ENCODE measurements at regions not wholly inside any gene's neighbourhood (a gene's known extent, or its start where the extent isn't known, plus 50 kb on each side); places are given as distances from the start of the nearest gene placed in this dataset.

DNA sequence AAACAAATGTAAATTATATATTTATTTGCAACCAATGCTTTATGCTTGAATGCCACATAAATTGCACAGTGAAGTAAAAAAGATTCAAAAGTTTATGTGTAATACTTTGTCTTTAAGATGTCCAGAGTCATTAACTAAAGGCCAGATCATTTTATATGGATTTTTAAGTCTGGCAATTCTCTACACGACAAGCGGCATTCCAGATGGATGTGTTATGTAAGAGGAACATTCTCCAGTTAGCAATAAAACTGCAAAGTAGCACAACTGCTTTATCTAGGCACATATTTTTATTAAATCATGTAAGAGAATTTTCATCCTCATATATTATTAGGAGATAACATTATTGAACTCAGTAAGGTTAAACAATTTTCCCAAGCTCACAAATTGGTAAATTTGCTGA is 1717.7 kb upstream of the SEL1L start:
- ChIA-PET POLR2A (no interaction called here), CTCF (no interaction called here)
- Mint-ChIP-seq H3K4me3 (ENCODE audit: unreplicated experiment) (no peak overlapping the region), H3K4me1 (ENCODE audit: low read depth, unreplicated experiment) (no peaks in the 10 kb centered on the region), H3K9me3 (ENCODE audit: unreplicated experiment) (no peaks in the 10 kb centered on the region), H3K27ac (ENCODE audit: unreplicated experiment) (no peak overlapping the region), H3K36me3 (ENCODE audit: insufficient read depth, unreplicated experiment) (no peaks in the 10 kb centered on the region), H3K27me3 (ENCODE audit: insufficient read depth, unreplicated experiment) (no peaks in the 10 kb centered on the region)
- no peaks in the 10 kb centered on the region for H3K9me3 ChIP-seq
- no peaks in the 10 kb centered on the region for H3K27me3 ChIP-seq (replicated peaks; ENCODE audit: control insufficient read depth, insufficient read depth, low read length)
- no peak overlapping the region for H3K4me3 ChIP-seq (ENCODE audit: low read depth, low read length)
- intact Hi-C loops (cut with micrococcal nuclease; ENCODE audit: unreplicated experiment) = no loop called here
- no peaks in the 10 kb centered on the region for H3K36me3 ChIP-seq (ENCODE audit: control insufficient read depth, insufficient read depth, low read length)
- TF ChIP-seq, protein P1, sequence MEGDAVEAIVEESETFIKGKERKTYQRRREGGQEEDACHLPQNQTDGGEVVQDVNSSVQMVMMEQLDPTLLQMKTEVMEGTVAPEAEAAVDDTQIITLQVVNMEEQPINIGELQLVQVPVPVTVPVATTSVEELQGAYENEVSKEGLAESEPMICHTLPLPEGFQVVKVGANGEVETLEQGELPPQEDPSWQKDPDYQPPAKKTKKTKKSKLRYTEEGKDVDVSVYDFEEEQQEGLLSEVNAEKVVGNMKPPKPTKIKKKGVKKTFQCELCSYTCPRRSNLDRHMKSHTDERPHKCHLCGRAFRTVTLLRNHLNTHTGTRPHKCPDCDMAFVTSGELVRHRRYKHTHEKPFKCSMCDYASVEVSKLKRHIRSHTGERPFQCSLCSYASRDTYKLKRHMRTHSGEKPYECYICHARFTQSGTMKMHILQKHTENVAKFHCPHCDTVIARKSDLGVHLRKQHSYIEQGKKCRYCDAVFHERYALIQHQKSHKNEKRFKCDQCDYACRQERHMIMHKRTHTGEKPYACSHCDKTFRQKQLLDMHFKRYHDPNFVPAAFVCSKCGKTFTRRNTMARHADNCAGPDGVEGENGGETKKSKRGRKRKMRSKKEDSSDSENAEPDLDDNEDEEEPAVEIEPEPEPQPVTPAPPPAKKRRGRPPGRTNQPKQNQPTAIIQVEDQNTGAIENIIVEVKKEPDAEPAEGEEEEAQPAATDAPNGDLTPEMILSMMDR (IDR thresholded peaks at IDR 0.05; ENCODE audit: insufficient read depth in 1 of 2, low read depth in 1 of 2, low read length in 1 of 2, severe bottlenecking in 1 of 2, unreplicated experiment in 1 of 2) = no peak
- no peak for DNase-seq
- no TSS peak for BruUV-seq (replicated peaks)
- no peaks in the 10 kb centered on the region for H3K4me1 ChIP-seq

DNA sequence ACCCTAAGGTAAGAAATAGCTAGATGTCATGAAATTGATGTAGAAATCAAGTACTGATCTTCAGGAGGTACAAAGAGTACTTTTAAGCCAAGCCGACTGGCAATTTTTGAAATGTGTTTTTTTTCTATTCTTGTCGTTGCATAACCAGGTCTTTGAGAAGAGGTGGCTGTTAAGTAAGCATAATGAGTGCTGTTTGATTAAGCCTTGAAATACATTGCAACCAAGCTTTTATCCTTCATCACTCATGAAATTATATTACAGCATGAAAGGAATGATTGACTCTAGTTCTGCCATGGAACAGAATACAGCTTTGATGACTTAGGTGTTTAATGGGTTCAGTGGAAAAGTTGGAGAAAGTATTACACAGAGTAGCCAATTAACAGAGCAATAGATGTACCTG is 1720.2 kb upstream of the SEL1L start:
- Mint-ChIP-seq H3K36me3 (ENCODE audit: insufficient read depth, unreplicated experiment) (no peaks in the 10 kb centered on the region), H3K4me3 (ENCODE audit: unreplicated experiment) (no peak overlapping the region), H3K27me3 (ENCODE audit: insufficient read depth, unreplicated experiment) (no peaks in the 10 kb centered on the region), H3K4me1 (ENCODE audit: low read depth, unreplicated experiment) (no peaks in the 10 kb centered on the region), H3K9me3 (ENCODE audit: unreplicated experiment) (no peaks in the 10 kb centered on the region), H3K27ac (ENCODE audit: unreplicated experiment) (no peak overlapping the region)
- Histone ChIP-seq H3K27me3 (replicated peaks; ENCODE audit: control insufficient read depth, insufficient read depth, low read length) (no peaks in the 10 kb centered on the region), H3K36me3 (ENCODE audit: control insufficient read depth, insufficient read depth, low read length) (no peaks in the 10 kb centered on the region), H3K9me3 (no peaks in the 10 kb centered on the region), H3K4me3 (ENCODE audit: low read depth, low read length) (no peak overlapping the region), H3K4me1 (no peaks in the 10 kb centered on the region)
- ChIA-PET CTCF (no interaction called here), POLR2A (no interaction called here)
- no peak for DNase-seq
- TF ChIP-seq, protein P1 (IDR thresholded peaks at IDR 0.05; ENCODE audit: insufficient read depth in 1 of 2, low read depth in 1 of 2, low read length in 1 of 2, severe bottlenecking in 1 of 2, unreplicated experiment in 1 of 2) = no peak
- intact Hi-C loops (cut with micrococcal nuclease; ENCODE audit: unreplicated experiment) = no loop called here
- BruUV-seq (replicated peaks) = no TSS peak

DNA sequence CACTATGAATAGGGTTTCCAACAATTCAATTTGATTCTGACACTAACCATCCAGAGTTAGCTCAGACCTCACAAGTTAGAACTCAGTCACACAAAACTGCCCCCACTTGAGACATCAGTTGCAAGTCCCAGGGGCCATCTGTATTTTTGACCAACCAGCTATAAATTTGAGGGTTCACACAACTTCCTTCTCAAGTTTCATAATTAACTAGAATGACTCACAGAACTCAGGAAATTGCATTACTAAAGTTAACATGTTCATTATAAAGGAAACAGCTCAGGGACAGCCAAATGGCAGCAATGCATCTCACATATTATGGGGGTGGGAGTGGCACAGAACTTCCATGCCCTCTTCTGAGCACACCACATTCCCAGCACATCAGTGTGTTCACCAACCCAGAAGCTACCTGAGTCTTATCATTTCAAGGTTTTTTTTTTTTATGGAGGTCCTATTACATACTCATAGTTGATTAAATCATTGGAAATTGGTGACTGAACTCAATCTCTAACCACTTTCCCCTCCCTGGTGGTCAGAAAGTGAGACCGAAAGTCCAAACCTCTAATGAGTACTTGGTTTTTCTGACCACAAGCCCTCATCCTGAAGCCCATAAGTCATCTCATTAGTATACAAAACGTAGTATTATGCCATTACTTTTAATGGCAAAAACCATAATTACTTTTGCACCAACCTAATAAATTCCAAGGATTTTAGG is 1721.5 kb upstream of the SEL1L start:
- ChIA-PET CTCF (no interaction called here), POLR2A (no interaction called here)
- no peaks in the 10 kb centered on the region for H3K36me3 ChIP-seq (ENCODE audit: control insufficient read depth, insufficient read depth, low read length)
- no peak overlapping the region for H3K4me3 ChIP-seq (ENCODE audit: low read depth, low read length)
- DNase-seq = no peak
- Mint-ChIP-seq H3K4me3 (ENCODE audit: unreplicated experiment) (no peak overlapping the region), H3K4me1 (ENCODE audit: low read depth, unreplicated experiment) (no peaks in the 10 kb centered on the region), H3K27ac (ENCODE audit: unreplicated experiment) (no peak overlapping the region), H3K27me3 (ENCODE audit: insufficient read depth, unreplicated experiment) (no peaks in the 10 kb centered on the region), H3K9me3 (ENCODE audit: unreplicated experiment) (no peaks in the 10 kb centered on the region), H3K36me3 (ENCODE audit: insufficient read depth, unreplicated experiment) (no peaks in the 10 kb centered on the region)
- no peaks in the 10 kb centered on the region for H3K9me3 ChIP-seq
- H3K4me1 ChIP-seq = no peaks in the 10 kb centered on the region
- H3K27me3 ChIP-seq (replicated peaks; ENCODE audit: control insufficient read depth, insufficient read depth, low read length) = no peaks in the 10 kb centered on the region
- TF ChIP-seq, protein P1 (IDR thresholded peaks at IDR 0.05; ENCODE audit: insufficient read depth in 1 of 2, low read depth in 1 of 2, low read length in 1 of 2, severe bottlenecking in 1 of 2, unreplicated experiment in 1 of 2) = no peak
- no TSS peak for BruUV-seq (replicated peaks)
- intact Hi-C loops (cut with micrococcal nuclease; ENCODE audit: unreplicated experiment) = no loop called here

Data from Caco-2 (cell line).